Natural killer cell treated with Interleukin-12 subunit alpha and Interleukin-12 subunit beta and Interleukin-15 and Interleukin-18, amount 100 ng/mL, for 72 hours (primary cell): ENCODE measurements at regions not wholly inside any gene's neighbourhood (a gene's known extent, or its start where the extent isn't known, plus 50 kb on each side); places are given as distances from the start of the nearest gene placed in this dataset.

Experiments used
- ATAC-seq, 2 donors: fragments of 150-1000 bp; cut with Tn5 transposase in 1 of 2; sonication (Bioruptor Pico), chemical (Tn5 transposase) in 1 of 2; 2 replicates each; pipeline ENCODE4 v1.10.0; 2021
- DNase-seq: peaks from one replicate; pipeline ENCODE4 v3.0.0; 2022; ENCODE audit warnings: low spot score
- H3K27ac Mint-ChIP-seq, 2 donors: 1 replicate in 1 of 2; 2 replicates in 1 of 2; pipeline ENCODE4 v1.8.0; 2022; ENCODE audit warnings: mixed read lengths in 2 of 2, mild to moderate bottlenecking in 1 of 2, moderate library complexity in 1 of 2
- H3K27me3 Mint-ChIP-seq, 2 donors: 1 replicate in 1 of 2; 2 replicates in 1 of 2; pipeline ENCODE4 v1.8.0; 2022; ENCODE audit warnings: mixed read lengths in 2 of 2
- H3K36me3 Mint-ChIP-seq: one replicate; pipeline ENCODE4 v1.8.0; 2022; ENCODE audit warnings: mixed read lengths
- H3K4me1 Mint-ChIP-seq, 2 donors: 1 replicate in 1 of 2; 2 replicates in 1 of 2; pipeline ENCODE4 v1.8.0; 2022; ENCODE audit warnings: low read depth in 2 of 2, mixed read lengths in 2 of 2, mild to moderate bottlenecking in 1 of 2
- H3K4me3 Mint-ChIP-seq: one replicate; pipeline ENCODE4 v1.8.0; 2022; ENCODE audit warnings: mixed read lengths
- H3K9me3 Mint-ChIP-seq: 2 replicates; pipeline ENCODE4 v1.8.0; 2022; ENCODE audit warnings: mixed read lengths

DNA sequence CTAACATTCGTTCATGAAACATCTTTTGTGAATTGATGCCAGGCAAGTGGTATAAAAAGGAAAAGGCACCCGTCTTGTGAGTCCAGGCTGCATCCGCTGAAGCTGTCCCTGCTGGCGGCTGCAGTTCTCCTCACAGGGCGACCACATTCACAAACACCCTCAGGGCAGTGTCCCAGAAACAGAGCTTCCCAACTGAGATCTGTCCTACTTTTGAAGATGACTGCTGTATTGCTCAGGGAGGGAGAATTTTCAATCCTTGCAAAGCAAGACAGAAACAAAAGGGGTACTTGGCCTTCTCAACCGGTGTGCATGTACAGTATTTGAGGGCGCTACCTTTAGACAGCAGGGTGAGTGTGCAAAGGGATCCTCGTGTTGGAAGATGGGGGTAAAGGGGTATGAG is 316.1 kb downstream of the GADD45G start:
- ATAC-seq (no peak), DNase-seq (no peak)
- Mint-ChIP-seq H3K27me3 (peaks cover 24 to 59% of the 10 kb centered on the region in 2 donors), H3K4me3 (no peak overlapping the region), H3K4me1 (peaks cover 0 to 11% of the 10 kb centered on the region in 2 donors), H3K27ac (no peak overlapping the region), H3K9me3 (no peaks in the 10 kb centered on the region), H3K36me3 (no peaks in the 10 kb centered on the region)

DNA sequence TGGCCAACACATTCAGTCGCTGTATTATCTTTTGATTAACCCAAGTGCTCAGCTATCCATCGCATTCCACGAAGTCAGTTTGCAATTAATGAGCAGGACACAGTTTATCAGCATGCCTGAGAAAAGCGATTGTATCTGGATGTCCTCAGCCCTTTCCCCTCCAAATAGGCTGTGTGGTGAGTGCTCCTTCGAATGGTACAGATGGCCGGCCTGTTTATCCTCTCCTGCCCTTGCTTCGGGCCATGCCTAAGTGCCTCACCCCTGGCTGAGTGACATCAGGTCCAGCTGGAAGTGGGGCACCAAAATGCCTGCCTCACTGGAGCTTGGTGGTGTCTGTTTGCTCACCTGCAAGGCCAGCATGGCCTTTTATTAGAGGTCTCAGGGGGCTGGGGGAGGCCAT is 317.3 kb downstream of the GADD45G start:
- Mint-ChIP-seq H3K27me3 (peaks cover 31 to 70% of the 10 kb centered on the region in 2 donors), H3K4me3 (no peak overlapping the region), H3K36me3 (no peaks in the 10 kb centered on the region), H3K4me1 (peaks cover 0 to 11% of the 10 kb centered on the region in 2 donors), H3K27ac (no peak overlapping the region), H3K9me3 (no peaks in the 10 kb centered on the region)
- DNase-seq (no peak), ATAC-seq (no peak)

DNA sequence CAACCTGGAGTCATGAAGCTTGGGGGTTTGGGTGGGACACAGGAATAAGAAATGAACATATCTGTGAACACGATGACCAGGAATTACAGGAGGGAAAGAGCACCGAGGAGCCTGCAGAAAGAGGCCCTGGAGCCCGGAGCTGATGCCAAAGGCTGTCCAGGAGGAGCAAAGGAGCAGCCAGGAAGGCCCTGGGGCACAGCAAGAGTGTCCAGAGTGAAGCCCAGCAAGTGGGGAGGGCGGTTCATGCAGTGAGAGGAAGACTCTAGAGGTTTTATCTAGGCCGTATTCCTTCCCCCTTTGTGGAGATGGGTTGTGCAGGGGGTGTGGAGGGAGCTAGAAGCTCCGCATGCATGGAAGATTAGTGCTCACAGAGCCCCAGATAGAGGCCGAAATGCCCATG is 318.4 kb downstream of the GADD45G start:
- DNase-seq, result no peak
- H3K27me3 Mint-ChIP-seq, result peaks cover 33 to 67% of the 10 kb centered on the region in 2 donors
- peak overlapping the region in 1 of 2 donors; percentile 23 for H3K27ac Mint-ChIP-seq
- peaks cover 0 to 11% of the 10 kb centered on the region in 2 donors for H3K4me1 Mint-ChIP-seq
- no peak for ATAC-seq
- H3K36me3 Mint-ChIP-seq, result no peaks in the 10 kb centered on the region
- H3K4me3 Mint-ChIP-seq, result no peak overlapping the region
- no peaks in the 10 kb centered on the region for H3K9me3 Mint-ChIP-seq

DNA sequence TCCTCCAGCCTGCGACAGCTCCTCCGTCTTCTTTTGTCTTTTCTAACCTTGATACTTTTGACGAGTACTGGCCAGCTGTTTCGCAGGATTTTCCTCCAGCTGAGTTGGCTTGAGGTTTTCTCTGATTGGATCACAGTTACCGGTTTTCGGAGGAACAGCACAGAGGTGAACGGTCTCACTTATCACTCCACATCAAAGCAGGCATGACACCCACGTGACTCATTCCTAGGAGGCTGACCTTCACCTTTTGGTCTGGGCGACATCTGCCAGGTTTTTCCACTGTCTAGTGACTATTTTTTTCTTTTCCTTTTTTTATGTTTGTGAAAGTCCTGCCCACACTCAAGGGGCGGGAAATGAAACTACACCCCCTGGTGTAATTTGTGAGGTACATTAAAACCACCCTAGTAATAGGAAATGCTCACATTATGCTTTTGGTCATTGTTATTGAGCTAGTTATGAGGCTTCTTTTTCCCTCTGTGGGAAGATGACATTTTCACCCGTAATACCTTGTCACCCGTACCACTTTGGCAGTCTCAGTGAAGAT is 319.2 kb downstream of the GADD45G start:
- ATAC-seq (no peak), DNase-seq (no peak)
- H3K27me3 Mint-ChIP-seq, result peaks cover 30 to 61% of the 10 kb centered on the region in 2 donors
- peak overlapping the region in 1 of 2 donors; percentile 30 for H3K27ac Mint-ChIP-seq
- H3K9me3 Mint-ChIP-seq, result no peaks in the 10 kb centered on the region
- no peaks in the 10 kb centered on the region for H3K36me3 Mint-ChIP-seq
- H3K4me3 Mint-ChIP-seq, result no peak overlapping the region
- H3K4me1 Mint-ChIP-seq, result peaks cover 0 to 11% of the 10 kb centered on the region in 2 donors

DNA sequence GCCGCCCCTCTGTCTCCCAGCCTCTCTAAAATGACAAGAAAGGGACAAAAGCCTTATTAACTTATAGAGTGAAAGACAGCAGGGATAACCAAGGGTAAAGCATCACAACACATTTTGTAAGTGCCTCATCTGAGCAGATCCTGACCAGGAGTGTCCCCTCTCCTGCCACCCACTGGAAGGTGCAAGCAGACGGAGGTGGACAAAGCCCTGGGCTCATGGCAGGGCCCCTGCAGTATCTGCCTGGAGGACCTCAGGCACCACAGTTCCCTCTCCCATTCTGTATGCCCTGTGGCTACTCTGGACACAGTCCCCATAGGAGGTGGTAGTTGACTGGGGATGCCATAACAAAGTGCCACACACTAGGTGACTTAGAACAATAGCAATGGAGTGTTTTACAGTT is 319.8 kb downstream of the GADD45G start:
- no peaks in the 10 kb centered on the region for H3K9me3 Mint-ChIP-seq
- no peak for ATAC-seq
- H3K27me3 Mint-ChIP-seq, result peaks cover 27 to 56% of the 10 kb centered on the region in 2 donors
- H3K36me3 Mint-ChIP-seq, result no peaks in the 10 kb centered on the region
- H3K4me1 Mint-ChIP-seq, result peaks cover 0 to 7% of the 10 kb centered on the region in 2 donors
- no peak overlapping the region for H3K4me3 Mint-ChIP-seq
- peak overlapping the region in 1 of 2 donors; percentile 30 for H3K27ac Mint-ChIP-seq
- DNase-seq, result no peak

DNA sequence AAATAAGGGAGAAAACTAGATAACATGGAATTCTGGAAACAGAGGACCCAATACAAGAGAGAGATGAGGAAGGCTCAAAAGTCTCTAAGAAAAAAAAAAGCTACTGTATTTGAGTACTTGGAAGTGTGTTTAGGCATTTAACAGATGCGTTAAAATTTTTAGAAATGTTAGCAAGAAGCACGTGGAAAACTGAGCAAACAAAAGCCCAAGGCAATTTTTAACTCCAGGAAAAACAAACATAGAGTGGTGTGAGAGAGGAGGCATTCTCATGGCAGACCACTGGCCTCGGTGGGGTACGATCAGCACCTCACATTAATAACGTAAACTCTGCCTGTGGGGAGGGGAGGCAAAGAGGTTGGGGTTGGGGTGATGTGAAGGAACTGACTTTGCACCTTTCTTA is 321.4 kb downstream of the GADD45G start:
- DNase-seq (no peak), ATAC-seq (no peak)
- H3K36me3 Mint-ChIP-seq, result no peaks in the 10 kb centered on the region
- H3K9me3 Mint-ChIP-seq, result no peaks in the 10 kb centered on the region
- no peak overlapping the region for H3K4me3 Mint-ChIP-seq
- H3K27me3 Mint-ChIP-seq, result peaks cover 20 to 55% of the 10 kb centered on the region in 2 donors
- H3K4me1 Mint-ChIP-seq, result peaks cover 0 to 9% of the 10 kb centered on the region in 2 donors
- H3K27ac Mint-ChIP-seq, result no peak overlapping the region

DNA sequence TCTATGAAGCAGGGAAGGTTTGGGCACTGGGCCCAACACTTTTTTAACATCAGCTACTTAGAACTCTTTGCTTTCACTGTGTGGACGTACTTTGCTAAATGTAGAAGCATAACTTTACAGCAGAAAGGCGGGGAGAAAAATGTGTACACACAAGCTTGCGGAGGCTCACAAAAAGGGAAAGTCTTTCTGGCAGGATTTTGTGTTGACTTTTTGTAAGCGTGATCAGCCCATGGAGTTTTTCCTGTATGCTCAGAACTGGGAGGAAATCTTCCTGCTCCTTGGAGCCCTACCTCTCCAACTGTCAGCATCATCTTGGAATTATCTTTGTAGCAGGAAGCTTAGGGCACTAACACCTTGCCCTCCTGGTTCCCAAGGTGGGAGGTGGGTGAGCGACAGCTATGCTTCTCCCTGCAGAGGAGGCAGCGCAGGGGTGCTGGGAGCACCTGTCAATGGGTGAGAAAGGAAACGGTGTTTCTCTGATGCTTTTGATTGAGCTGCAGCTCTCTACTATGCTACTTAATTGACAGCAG is 321.9 kb downstream of the GADD45G start:
- DNase-seq (no peak), ATAC-seq (no peak)
- no peak overlapping the region for H3K4me3 Mint-ChIP-seq
- peaks cover 20 to 55% of the 10 kb centered on the region in 2 donors for H3K27me3 Mint-ChIP-seq
- H3K36me3 Mint-ChIP-seq, result no peaks in the 10 kb centered on the region
- no peaks in the 10 kb centered on the region for H3K9me3 Mint-ChIP-seq
- peaks cover 0 to 9% of the 10 kb centered on the region in 2 donors for H3K4me1 Mint-ChIP-seq
- H3K27ac Mint-ChIP-seq, result no peak overlapping the region

DNA sequence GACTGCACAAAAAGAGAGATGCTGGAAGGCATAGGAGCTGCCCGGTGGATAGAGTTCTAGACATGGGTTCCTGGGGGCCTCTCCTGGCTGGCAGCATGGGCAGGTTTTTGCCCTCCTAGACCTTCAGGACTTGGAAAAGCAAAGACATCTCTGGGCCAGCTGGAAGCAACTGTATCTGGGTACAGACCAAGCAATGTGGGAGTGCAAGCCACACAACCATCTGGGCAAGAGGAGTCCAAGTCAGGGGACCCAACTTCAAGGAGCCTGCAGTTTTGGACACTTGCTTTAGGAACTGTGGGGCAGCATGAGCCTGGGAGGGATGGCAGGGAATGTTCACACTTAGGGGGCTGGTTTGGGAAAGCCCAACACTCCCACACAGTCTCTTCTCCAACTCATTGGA is 323.3 kb downstream of the GADD45G start:
- no peak for ATAC-seq
- peaks cover 0 to 9% of the 10 kb centered on the region in 2 donors for H3K4me1 Mint-ChIP-seq
- H3K27ac Mint-ChIP-seq, result no peak overlapping the region
- no peak for DNase-seq
- no peaks in the 10 kb centered on the region for H3K36me3 Mint-ChIP-seq
- no peaks in the 10 kb centered on the region for H3K9me3 Mint-ChIP-seq
- H3K4me3 Mint-ChIP-seq, result no peak overlapping the region
- peaks cover 14 to 50% of the 10 kb centered on the region in 2 donors for H3K27me3 Mint-ChIP-seq

DNA sequence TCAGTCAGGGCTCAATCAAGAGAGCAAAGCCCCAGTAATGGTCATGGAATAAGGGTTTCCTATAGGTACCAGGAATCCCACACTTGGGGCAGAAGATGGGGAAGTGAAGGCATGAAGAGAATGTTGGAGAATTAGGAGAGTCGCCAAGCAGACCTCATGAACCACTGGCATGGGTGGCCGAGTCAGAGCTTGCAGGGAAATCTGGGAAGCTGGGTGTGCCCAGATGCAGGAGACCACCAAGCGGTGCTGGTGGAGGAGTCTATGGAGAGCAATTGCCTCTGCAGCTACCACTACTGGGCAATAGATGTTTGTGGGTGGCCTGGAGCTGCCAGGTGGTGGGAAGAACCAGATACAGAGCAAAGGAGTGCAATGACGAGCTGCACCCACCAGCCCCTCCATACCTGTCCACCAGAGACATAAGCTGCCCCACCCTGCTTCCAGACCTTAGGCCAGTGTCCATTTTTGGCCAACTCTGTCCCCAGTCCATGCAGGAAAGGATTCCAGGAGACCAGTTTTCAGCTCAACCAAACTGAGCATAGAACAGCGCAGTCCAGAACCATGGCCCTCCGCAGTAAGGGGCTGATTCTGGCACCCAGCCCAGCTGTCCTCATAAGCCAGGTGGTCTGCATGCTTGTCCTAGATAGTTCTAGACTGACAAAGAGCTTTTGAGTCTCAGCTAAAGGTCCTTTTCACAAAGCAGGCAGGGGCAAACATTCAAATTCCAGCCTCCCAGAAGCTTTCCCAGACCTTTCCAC is 323.9 kb downstream of the GADD45G start:
- Mint-ChIP-seq H3K4me1 (peaks cover 0 to 9% of the 10 kb centered on the region in 2 donors), H3K27me3 (peaks cover 14 to 46% of the 10 kb centered on the region in 2 donors), H3K27ac (no peak overlapping the region), H3K9me3 (no peaks in the 10 kb centered on the region), H3K4me3 (no peak overlapping the region), H3K36me3 (no peaks in the 10 kb centered on the region)
- DNase-seq (no peak), ATAC-seq (no peak)

DNA sequence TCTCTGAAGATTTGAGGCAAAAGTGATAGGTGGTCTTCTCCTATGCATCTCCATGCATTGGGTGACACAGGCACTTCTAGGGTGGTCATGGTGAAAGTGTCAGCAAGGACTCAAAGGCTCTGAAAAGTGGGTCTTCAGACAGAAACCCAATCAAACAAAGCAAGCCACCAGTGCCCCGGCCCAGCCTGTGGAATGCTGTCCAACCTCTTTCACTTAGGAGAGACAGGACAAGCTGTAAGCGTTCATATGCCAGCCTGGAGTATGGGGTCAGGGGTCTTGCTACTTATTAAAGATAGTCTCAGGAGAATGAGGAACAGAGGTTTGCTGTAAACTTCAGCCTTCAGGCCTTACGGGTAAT is 324.5 kb downstream of the GADD45G start:
- ATAC-seq, result no peak
- Mint-ChIP-seq H3K4me1 (peaks cover 0 to 4% of the 10 kb centered on the region in 2 donors), H3K27ac (no peak overlapping the region), H3K4me3 (no peak overlapping the region), H3K9me3 (no peaks in the 10 kb centered on the region), H3K36me3 (no peaks in the 10 kb centered on the region), H3K27me3 (peaks cover 12 to 40% of the 10 kb centered on the region in 2 donors)
- no peak for DNase-seq

DNA sequence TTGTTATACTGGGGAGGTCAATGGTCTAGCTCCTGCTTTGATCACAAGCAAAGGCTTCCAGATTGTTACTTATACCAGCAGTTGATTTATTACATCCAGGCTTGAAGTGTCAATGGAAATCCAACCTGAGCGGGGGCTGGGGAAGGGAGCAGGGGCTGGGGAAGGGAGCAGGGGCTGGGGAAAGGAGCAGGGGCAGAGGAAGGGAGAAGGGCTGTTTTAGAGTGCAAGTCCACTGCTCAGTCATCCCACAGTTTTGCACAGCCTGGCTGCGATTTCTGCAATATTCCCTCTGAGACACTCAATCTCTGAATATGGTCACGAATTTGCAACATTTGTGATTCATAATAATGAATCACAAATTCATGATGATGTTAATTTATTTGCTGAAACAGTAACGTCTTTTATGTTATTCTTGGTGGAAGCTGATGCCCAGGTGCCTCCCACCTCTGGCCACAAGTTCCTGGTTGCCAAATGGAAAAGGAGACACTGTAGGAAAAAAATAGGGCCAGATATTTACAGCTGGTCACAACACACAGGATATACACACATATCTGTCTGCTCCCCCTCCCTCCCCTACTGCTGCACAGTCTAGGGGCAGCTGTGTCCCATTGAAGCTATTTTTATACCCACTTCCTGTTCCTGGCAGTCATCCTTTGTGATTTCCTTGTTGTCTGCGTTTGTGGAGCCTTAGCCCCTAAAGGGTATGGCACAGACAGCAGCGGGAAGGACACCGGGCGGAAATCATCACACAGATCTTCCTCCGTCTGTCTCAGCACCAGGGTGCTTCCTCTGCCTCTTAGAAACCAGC is 325.1 kb downstream of the GADD45G start:
- Mint-ChIP-seq H3K4me1 (peaks cover 0 to 2% of the 10 kb centered on the region in 2 donors), H3K27ac (no peak overlapping the region), H3K4me3 (no peak overlapping the region), H3K36me3 (no peaks in the 10 kb centered on the region), H3K9me3 (no peaks in the 10 kb centered on the region), H3K27me3 (peaks cover 12 to 38% of the 10 kb centered on the region in 2 donors)
- ATAC-seq (no peak), DNase-seq (no peak)

DNA sequence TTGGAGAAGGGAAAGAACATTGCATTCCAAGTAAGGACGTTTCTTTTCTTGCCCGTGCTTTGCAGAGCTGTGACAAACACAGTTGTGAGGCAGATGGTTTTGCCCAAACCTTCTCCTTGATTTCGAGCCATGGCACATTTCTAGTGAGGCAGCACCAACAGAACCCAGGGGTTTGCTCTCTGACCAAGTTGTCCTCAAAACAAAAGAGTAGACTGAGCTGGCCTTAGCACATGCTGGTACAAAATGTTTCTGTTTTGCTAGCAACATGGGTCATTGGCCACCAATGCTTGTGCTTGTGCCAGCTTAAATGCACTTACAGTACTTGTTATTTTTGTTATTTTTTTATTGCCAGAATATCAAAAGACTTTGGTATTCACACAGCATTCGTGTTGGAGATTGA is 328.8 kb downstream of the GADD45G start:
- Mint-ChIP-seq H3K27me3 (peaks cover 6 to 25% of the 10 kb centered on the region in 2 donors), H3K9me3 (no peaks in the 10 kb centered on the region), H3K4me3 (no peak overlapping the region), H3K27ac (no peak overlapping the region), H3K36me3 (no peaks in the 10 kb centered on the region), H3K4me1 (peaks cover 0 to 6% of the 10 kb centered on the region in 2 donors)
- no peak for ATAC-seq
- no peak for DNase-seq

DNA sequence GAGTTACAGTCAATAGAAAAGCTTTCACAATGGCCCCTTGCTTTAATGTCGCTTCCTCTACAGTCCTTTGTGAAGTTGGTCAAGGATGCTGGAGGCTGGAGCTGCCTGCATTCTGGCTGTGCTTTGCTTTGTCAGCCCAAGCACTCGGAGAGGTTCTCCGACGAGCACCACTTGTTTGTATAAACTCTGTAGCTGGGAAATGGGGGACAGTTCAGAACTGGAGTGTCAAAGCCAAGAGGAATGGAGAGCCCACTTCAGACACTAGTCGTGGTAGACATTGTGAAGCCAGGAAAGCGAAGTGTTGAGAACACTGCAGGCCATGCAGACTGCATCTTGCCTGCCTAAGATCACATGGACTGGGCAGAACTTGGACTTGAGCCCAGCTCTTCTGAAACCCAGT is 330.3 kb downstream of the GADD45G start:
- H3K36me3 Mint-ChIP-seq, result no peaks in the 10 kb centered on the region
- DNase-seq (no peak), ATAC-seq (no peak)
- H3K27me3 Mint-ChIP-seq, result peaks cover 18 to 41% of the 10 kb centered on the region in 2 donors
- no peaks in the 10 kb centered on the region for H3K9me3 Mint-ChIP-seq
- peaks cover 0 to 6% of the 10 kb centered on the region in 2 donors for H3K4me1 Mint-ChIP-seq
- H3K4me3 Mint-ChIP-seq, result no peak overlapping the region
- no peak overlapping the region for H3K27ac Mint-ChIP-seq

DNA sequence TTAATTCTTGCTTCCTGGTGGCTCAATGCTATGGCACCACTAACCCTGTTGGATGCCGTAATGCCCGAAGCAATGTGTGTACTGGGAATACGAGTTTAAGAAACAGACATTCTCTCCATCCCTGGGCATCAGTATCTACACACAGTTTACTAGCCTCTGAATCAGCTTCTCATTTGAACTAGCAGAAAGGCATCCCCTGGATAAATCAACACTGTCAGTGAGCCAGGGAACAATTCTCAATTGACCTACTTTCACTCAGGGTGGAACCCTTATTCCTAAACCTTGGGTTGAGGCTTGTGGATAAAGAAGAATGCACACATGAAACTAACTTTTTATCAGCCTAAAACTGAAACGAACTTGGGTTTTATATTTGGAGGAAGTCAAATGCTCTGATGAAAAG is 331.0 kb downstream of the GADD45G start:
- H3K9me3 Mint-ChIP-seq, result no peaks in the 10 kb centered on the region
- no peak for ATAC-seq
- peaks cover 18 to 36% of the 10 kb centered on the region in 2 donors for H3K27me3 Mint-ChIP-seq
- H3K36me3 Mint-ChIP-seq, result no peaks in the 10 kb centered on the region
- H3K4me1 Mint-ChIP-seq, result peaks cover 0 to 6% of the 10 kb centered on the region in 2 donors
- H3K4me3 Mint-ChIP-seq, result no peak overlapping the region
- DNase-seq, result no peak
- H3K27ac Mint-ChIP-seq, result peak overlapping the region in 1 of 2 donors; percentile 3
